Subcutaneous abdominal adipose tissue (tissue), 5 donors: ENCODE measurements at regions not wholly inside any gene's neighbourhood (a gene's known extent, or its start where the extent isn't known, plus 50 kb on each side); places are given as distances from the start of the nearest gene placed in this dataset.

Experiments
- H3K27ac ChIP-seq: one replicate; pipeline ENCODE4 v1.7.0; 2013; ENCODE audit warnings: low read depth, mild to moderate bottlenecking, inconsistent platforms, low read length, moderate library complexity
- H3K27me3 ChIP-seq, 5 donors: one replicate each; pipeline ENCODE4 v1.7.0; 2013; ENCODE audit warnings: low read length in 5 of 5, inconsistent platforms in 1 of 5; ENCODE audit not compliant: control insufficient read depth in 5 of 5, insufficient read depth in 4 of 5
- H3K36me3 ChIP-seq, 5 donors: one replicate each; pipeline ENCODE4 v1.7.0; 2013; ENCODE audit warnings: low read length in 5 of 5; ENCODE audit not compliant: control insufficient read depth in 5 of 5, insufficient read depth in 5 of 5
- H3K4me1 ChIP-seq, 5 donors: one replicate each; pipeline ENCODE4 v1.7.0; 2013; ENCODE audit warnings: low read length in 5 of 5, mild to moderate bottlenecking in 3 of 5, moderate library complexity in 1 of 5; ENCODE audit not compliant: control insufficient read depth in 5 of 5, insufficient read depth in 5 of 5
- H3K4me3 ChIP-seq, 5 donors: one replicate each; pipeline ENCODE4 v1.7.0; 2013; ENCODE audit warnings: low read length in 5 of 5, low read depth in 1 of 5
- H3K9ac ChIP-seq, 5 donors: one replicate each; pipeline ENCODE4 v1.7.0; 2013; ENCODE audit warnings: low read length in 5 of 5, mild to moderate bottlenecking in 4 of 5, moderate library complexity in 3 of 5
- H3K9me3 ChIP-seq, 5 donors: one replicate each; pipeline ENCODE4 v1.7.0; 2013; ENCODE audit warnings: low read length in 5 of 5; ENCODE audit not compliant: control insufficient read depth in 5 of 5
- donor health status: healthy.
- donor health status: healthy.
- donor health status: healthy.
- donor health status: healthy.
- donor health status: healthy.

- Histone ChIP-seq H3K9ac (no peak overlapping the region), H3K4me1 (no peaks in the 10 kb centered on the region), H3K27ac (no peak overlapping the region), H3K27me3 (no peaks in the 10 kb centered on the region), H3K4me3 (no peak overlapping the region), H3K9me3 (peaks cover 0 to 2% (median 0%) of the 10 kb centered on the region in 5 donors), H3K36me3 (no peaks in the 10 kb centered on the region)
These were observed 584.2 kb upstream of the DPPA4 start for GRCh38 chr3:109921509-109921908.

- Histone ChIP-seq H3K4me1 (no peaks in the 10 kb centered on the region), H3K36me3 (no peaks in the 10 kb centered on the region), H3K4me3 (no peak overlapping the region), H3K9me3 (no peaks in the 10 kb centered on the region), H3K9ac (no peak overlapping the region), H3K27ac (no peak overlapping the region), H3K27me3 (no peaks in the 10 kb centered on the region)
These were observed 585.5 kb upstream of the DPPA4 start for GRCh38 chr3:109922856-109923255.

GRCh38 chr3:109923431-109923830, 586.1 kb upstream of the DPPA4 start:
- Histone ChIP-seq H3K36me3 (no peaks in the 10 kb centered on the region), H3K9me3 (no peaks in the 10 kb centered on the region), H3K27me3 (no peaks in the 10 kb centered on the region), H3K9ac (no peak overlapping the region), H3K27ac (no peak overlapping the region), H3K4me3 (no peak overlapping the region), H3K4me1 (no peaks in the 10 kb centered on the region)

- no peaks in the 10 kb centered on the region for H3K27me3 ChIP-seq
- no peak overlapping the region for H3K4me3 ChIP-seq
- H3K27ac ChIP-seq, result no peak overlapping the region
- H3K4me1 ChIP-seq, result no peaks in the 10 kb centered on the region
- H3K9ac ChIP-seq, result no peak overlapping the region
- no peaks in the 10 kb centered on the region for H3K36me3 ChIP-seq
- H3K9me3 ChIP-seq, result no peaks in the 10 kb centered on the region
These were observed 586.9 kb upstream of the DPPA4 start for GRCh38 chr3:109924196-109924595.

- H3K36me3 ChIP-seq, result no peaks in the 10 kb centered on the region
- H3K9me3 ChIP-seq, result no peaks in the 10 kb centered on the region
- no peak overlapping the region for H3K27ac ChIP-seq
- H3K4me1 ChIP-seq, result no peaks in the 10 kb centered on the region
- no peaks in the 10 kb centered on the region for H3K27me3 ChIP-seq
- H3K9ac ChIP-seq, result no peak overlapping the region
- H3K4me3 ChIP-seq, result no peak overlapping the region
These were observed 589.0 kb upstream of the DPPA4 start for GRCh38 chr3:109926376-109926775.

- no peaks in the 10 kb centered on the region for H3K36me3 ChIP-seq
- no peaks in the 10 kb centered on the region for H3K9me3 ChIP-seq
- no peaks in the 10 kb centered on the region for H3K27me3 ChIP-seq
- no peaks in the 10 kb centered on the region for H3K4me1 ChIP-seq
- H3K27ac ChIP-seq, result no peak overlapping the region
- H3K4me3 ChIP-seq, result no peak overlapping the region
- no peak overlapping the region for H3K9ac ChIP-seq
These were observed 589.8 kb upstream of the DPPA4 start for GRCh38 chr3:109927161-109927560.

- Histone ChIP-seq H3K4me1 (no peaks in the 10 kb centered on the region), H3K9me3 (no peaks in the 10 kb centered on the region), H3K27me3 (no peaks in the 10 kb centered on the region), H3K27ac (no peak overlapping the region), H3K4me3 (no peak overlapping the region), H3K9ac (no peak overlapping the region), H3K36me3 (no peaks in the 10 kb centered on the region)
These were observed 590.4 kb upstream of the DPPA4 start for GRCh38 chr3:109927726-109928125.

GRCh38 chr3:109930582-109930981, 593.2 kb upstream of the DPPA4 start:
- no peaks in the 10 kb centered on the region for H3K36me3 ChIP-seq
- no peaks in the 10 kb centered on the region for H3K4me1 ChIP-seq
- no peak overlapping the region for H3K4me3 ChIP-seq
- H3K27ac ChIP-seq, result no peak overlapping the region
- H3K27me3 ChIP-seq, result no peaks in the 10 kb centered on the region
- no peak overlapping the region for H3K9ac ChIP-seq
- no peaks in the 10 kb centered on the region for H3K9me3 ChIP-seq

- Histone ChIP-seq H3K27ac (no peak overlapping the region), H3K9ac (no peak overlapping the region), H3K36me3 (no peaks in the 10 kb centered on the region), H3K4me1 (no peaks in the 10 kb centered on the region), H3K27me3 (no peaks in the 10 kb centered on the region), H3K4me3 (no peak overlapping the region), H3K9me3 (no peaks in the 10 kb centered on the region)
These were observed 596.2 kb upstream of the DPPA4 start for GRCh38 chr3:109933576-109933975.

- Histone ChIP-seq H3K36me3 (no peaks in the 10 kb centered on the region), H3K4me1 (no peaks in the 10 kb centered on the region), H3K27ac (no peak overlapping the region), H3K9me3 (peaks cover 0 to 4% (median 0%) of the 10 kb centered on the region in 5 donors), H3K9ac (no peak overlapping the region), H3K4me3 (no peak overlapping the region), H3K27me3 (no peaks in the 10 kb centered on the region)
These were observed 602.5 kb upstream of the DPPA4 start for GRCh38 chr3:109939817-109940216.

- H3K4me3 ChIP-seq, result no peak overlapping the region
- H3K27ac ChIP-seq, result no peak overlapping the region
- no peaks in the 10 kb centered on the region for H3K27me3 ChIP-seq
- H3K4me1 ChIP-seq, result no peaks in the 10 kb centered on the region
- peaks cover 0 to 4% (median 0%) of the 10 kb centered on the region in 5 donors for H3K9me3 ChIP-seq
- H3K9ac ChIP-seq, result no peak overlapping the region
- H3K36me3 ChIP-seq, result no peaks in the 10 kb centered on the region
These were observed 605.8 kb upstream of the DPPA4 start for GRCh38 chr3:109943181-109943580.
